Non-pigmented ciliary epithelial cell (primary cell): ENCODE measurements at regions not wholly inside any gene's neighbourhood (a gene's known extent, or its start where the extent isn't known, plus 50 kb on each side); places are given as distances from the start of the nearest gene placed in this dataset.
"Not testable (repeated sequence)": the region's sequence is repeated elsewhere in the genome, so short reads cannot be mapped to it uniquely, and the experiment has no call there.

Source experiments
- DNase-seq: peaks from one replicate; pipeline ENCODE4 v3.0.0-alpha.2; 2010; ENCODE audit warnings: low read depth

DNA sequence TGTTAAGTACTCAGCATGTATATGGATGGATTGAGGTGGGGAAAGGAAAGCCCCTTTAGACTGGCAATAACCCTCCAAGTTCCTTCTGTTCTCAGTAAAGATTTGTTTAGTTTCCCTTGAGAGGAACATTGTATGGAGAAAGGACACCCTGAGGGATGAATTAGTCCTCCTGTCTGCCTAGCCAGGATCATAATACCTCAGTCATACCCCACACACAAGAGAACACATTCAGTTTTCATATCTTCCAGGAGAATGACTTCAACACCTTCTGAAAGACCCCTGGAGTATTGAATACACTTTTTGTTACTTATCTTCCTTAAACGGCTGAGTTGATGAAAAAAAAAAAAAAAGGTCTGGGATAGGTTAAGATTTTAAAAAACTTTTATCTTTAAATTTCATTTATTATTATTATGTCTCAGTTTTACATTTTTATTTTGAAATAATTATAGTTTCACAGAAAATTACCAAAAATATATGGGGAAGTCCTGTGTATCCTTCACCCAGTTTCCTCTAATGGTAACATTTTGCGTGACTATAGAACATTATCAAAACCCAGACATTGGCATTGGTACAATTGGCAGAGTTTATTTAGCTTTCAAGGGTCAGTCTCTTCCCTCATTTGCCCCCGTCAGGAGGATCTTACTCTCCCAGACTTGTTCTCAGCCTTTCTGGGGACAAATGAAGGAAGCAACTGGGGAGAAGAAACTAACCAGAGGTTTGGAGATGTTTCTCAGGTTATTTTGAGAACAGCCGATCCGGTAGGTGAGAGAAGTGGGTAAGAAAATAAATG, 88.0 kb downstream of the ACTBL2 start:
- DNase-seq: no peak

DNA sequence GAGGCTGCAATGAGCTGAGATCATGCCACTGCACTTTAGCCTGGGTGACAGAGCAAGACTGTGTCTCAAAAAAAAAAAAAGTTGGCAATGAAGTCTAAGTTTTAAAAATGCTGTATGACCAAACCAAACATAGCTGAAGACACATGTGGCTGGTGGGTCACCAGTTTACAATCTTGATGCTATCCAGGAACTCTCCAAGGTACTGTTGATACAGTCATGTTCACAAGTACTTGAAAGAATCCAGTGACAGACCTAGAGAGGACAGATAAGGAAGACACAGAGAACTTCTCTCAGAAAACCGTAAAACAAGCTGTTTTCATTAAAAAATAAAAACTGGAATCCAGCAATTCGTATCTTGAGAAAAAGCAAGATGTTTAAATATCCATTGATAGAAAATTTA, 95.7 kb downstream of the ACTBL2 start:
- DNase-seq: no peak

DNA sequence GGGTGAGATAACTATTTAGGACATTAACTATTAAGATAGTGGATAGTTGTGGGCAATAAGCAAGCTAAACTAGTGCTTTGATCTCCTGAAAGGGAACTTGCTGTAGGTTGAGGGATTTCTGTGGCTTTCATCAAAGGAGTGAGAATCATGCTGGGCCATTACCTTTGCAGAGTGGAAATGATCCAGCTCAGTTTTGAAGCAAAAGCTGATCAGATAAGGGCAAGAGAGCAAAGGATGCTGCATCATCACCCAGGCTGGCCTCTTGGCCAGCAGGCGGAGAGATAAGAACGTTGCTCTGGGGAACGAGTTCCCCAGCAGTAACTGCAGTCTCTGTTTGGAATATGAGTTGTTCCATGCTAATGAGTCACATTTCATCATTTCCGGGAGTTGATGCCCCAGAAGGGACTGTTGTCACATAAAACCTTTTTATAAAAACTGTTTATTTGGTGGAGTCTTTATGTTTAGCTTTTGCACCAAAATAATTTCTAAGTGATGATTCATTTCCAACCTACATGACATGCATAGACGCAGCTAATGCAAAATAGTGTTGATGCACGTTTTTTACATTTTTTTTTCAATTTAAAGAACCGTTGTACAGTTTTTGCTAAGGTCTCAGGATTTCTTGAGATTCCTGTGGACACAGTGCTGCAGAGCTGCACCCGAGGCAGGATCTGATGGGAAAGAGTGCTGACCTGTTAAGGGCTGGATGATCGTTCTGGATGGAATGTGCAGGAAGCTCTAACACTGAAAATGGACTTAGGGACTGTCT, 99.3 kb downstream of the ACTBL2 start:
- DNase-seq: peak; percentile 73

DNA sequence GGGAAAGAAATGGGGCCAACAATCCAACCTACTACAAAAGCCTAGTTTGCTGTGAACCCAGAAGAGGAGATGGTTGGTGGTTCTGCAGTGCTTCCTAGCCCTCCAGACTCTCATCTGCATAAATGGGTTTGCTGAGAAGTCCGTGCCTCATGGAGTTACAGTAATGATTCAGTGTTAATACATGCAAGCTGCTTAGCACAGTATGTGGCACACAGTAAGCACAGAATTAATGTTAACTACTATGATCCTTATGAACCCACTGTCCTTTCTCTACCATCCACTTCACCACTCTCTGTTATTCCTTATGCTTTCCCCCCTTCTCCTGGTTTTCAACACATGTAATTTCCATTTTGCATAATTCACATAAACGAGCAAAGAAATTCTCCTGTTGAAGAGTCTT, 100.0 kb downstream of the ACTBL2 start:
- no peak for DNase-seq

DNA sequence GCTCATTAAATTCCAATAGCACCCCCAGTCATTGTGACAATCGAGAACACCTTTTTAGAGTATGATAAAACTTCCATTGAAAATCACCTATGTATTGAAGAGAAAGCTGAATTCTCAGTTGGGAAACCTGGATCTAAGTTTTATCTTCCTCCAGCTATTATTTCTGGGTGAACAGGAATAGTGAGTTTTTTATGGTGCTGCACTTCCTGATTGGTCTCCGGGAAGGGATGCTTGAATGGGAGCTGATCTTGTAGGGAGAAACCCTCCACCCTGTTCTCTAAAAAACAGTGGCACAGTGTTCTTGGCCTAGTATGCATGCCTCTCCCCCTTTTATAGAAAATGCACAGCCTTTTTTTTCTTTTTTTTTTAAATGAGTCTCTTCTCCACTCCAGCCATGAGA, 112.2 kb downstream of the ACTBL2 start:
- DNase-seq: no peak

DNA sequence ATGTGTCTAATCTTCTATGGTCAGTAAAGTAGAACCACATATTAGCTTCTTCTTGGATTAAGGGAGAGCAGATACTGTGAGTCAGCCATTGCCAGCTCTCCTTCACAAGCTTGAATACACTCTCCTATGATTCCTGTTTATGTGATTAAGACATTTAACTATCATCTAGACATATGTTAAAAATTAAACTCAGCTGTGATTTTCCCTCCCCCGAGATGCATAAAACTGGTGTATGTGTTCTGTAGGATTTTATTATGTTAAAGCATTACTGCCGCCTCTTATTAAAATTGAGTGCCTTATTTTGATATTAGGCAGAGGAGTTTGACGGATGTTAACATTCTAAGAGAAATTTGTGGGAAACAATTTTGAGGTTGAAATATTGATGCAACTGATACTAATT, 114.6 kb downstream of the ACTBL2 start:
- no peak for DNase-seq

DNA sequence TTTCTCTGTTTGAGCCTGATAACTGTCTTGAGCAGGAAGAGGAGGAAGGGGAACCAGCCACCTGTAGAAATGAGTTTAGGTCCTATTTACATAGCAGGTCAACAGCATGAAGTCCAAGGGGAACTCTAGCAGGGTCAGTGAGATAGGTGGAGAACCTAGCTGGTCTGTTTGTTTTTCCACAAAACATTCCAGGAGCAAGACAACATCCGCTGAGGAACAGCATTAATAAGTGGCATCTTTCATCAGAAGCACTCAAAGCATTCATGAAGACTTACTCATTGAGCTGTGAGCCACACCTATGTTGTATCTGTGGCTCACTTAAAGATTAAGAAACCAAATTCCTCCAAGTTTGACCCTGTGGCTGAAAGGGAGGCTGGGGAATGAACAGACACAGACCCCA, 115.9 kb downstream of the ACTBL2 start:
- no peak for DNase-seq

DNA sequence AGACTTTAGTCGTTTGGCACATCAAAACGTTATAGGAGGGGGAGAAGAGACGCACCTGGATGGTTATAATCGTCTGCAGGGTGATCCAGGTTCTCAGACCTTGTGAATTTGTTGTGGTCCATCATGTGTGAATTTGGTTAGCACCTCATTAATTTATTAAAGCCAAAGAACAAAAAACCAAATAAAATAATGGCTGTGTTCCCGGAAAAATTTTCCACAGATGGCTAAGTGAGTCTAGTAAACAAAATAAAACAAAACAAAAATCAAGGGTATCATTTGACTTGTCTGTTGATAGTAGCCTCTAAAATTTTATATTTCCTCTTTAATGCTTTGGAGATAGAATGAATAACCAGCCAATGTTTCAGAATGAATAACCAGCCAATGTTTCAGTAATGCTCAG, 119.7 kb downstream of the ACTBL2 start:
- DNase-seq: no peak

DNA sequence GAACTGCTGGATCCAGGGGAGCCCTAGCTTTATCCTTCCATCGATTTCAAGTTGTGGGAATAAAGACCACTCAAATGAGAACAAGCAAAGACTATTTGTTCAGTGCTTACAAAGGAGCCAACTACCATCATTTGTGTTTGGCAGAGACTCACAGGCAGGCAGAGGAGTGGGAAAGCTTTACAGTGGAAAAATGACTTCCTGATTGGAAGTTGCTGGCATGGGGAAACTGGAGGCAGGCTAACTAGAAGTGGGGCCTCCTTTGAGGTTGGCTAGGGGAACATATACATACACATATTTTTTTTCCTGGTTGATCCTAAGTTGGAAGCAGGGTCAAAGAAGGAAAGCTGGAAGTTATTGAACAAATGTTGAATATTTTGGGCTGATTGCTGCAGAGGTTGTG, 121.7 kb downstream of the ACTBL2 start:
- DNase-seq: no peak

DNA sequence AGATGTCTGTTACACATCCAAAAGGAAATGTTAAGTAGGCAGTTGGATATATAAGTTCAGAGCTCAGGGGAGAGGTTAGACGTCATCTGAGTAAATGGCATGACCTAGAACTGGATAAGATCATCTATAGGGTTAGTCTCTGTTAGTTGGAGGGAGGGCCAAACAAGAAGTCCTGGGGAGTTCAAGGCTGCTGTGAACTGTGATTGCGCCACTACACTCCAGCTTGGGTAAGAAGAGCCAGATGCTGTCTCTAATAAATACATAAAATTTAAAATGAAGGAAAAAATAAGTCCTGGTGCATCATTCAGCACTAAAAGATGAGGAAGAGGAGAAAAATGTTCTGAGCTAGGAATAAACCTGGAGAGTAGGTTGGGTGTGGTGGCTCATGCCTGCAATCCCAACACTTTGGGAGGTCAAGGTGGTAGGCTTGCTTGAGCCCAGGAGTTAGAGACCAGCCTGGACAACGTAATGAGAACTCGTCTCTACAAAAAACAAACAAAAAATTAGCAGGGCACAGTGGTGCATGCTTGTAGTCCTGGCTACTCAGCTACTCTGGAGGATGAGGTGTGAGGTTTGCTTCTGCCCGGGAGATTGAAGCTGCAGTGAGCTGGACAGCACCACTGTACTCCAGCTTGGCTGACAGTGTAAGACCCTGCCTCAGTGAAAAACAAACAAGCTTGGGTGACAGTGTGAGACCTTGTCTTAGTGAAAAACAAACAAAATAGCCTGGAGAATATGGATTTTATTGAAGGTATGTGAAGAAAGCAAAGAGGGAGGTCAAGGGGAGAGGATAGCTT, 123.6 kb downstream of the ACTBL2 start:
- DNase-seq: no peak

DNA sequence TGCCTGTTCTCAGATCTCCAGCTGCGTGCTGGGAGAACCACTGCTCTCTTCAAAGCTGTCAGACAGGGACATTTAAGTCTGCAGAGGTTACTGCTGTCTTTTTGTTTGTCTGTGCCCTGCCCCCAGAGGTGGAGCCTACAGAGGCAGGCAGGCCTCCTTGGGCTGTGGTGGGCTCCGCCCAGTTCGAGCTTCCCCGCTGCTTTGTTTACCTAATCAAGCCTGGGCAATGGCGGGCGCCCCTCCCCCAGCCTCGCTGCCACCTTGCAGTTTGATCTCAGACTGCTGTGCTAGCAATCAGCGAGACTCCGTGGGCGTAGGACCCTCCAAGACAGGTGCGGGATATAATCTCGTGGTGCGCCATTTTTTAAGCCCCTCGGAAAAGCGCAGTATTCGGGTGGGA, 125.8 kb downstream of the ACTBL2 start:
- DNase-seq: not testable (repeated sequence)

DNA sequence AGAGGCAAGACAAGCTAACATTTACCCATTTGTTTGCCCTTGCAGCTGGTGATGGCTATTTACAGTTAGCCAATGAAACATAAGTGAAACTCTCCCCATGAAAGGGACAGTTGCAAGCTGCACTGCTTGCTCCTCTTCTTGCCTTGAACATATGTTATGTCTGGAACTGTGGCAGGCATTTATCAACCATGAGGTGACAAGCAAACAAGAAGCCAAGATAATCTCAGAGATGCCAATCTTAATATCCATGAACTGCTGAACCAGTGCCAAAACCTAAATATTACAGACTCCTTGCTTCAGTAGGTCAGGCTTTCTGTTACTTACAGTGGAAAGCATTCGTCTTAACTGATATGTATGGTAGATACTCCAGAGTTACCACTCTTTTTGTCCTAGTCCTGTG, 133.4 kb downstream of the ACTBL2 start:
- DNase-seq: no peak

DNA sequence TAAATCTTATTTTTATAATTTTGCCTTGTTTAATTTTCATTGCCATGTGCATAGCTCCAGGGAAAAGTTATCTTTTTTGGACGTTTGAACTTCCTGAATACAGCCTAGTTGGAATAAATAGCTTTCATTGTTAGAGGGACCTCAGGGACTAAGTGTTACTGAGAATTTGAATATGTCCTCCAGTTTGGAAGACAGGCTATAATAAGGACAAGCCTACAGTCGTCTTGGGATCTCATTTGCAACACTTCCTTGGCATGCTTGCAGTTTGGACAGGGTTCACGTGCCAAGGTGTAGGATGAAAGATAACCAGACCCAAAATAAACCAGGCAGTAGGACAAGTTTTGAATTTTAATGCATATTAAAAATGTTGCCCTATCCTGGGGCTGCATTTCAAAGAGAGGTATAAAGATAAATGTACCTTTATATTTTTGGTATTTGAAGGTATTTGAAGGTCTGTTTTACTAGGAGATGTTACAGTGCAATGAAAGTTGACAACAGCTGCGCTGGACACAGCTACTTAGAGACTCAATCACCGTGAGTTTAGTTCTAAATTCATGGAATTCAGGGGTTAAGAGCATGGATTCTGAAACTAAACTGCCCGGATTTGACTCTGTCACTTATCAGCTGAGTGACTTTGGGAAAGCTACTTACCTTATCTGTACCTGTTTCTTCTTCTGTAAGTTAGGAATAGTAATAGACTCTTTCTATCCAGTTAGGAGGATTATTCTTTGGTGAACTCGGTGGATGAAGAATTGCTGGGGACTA, 134.1 kb downstream of the ACTBL2 start:
- DNase-seq: no peak

DNA sequence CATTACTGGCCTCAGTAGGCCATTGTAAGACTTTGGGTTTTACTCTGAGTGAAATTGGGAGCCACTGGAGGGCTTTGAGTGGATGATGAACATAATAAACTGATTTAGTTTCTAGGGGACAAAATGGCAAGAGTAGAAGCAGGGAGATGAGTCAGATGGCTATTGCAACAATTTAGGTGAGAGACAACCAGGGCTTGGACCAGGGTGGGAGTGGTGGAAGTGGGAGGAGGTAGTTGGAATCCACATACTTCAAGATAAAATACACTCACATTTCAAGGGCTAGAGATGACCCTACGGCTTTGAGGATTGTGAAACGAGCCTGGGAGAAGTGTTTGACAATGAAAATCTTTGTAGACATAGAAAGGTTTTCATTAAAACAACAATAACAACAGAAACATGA, 136.3 kb downstream of the ACTBL2 start:
- DNase-seq: no peak

DNA sequence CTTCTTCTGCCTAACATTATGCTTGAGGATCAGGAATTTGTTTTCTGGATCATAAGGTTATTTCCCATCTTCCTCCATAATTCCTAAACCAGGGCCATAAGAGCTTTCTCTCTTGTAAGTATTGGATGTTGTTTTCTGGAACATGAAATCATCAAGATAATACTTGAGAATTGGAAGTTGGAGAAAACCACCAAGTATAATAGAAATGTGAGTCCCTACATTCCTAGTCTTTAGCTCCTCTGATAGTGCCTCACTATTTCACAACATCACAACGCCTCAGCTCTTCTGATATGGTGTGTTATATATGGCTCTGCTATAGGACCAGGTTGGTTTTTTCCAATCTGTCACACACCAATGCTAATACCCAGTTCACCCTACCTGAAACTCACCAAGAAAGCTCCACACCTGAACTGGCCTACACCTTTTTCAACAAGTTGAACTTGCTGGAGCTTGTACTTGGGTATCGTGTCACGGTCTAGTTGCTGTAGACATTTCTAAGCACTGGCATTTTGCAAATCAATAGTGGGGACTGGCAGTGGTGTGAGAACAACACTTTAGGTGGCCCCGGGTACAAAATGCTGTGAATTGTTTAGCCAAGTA, 141.1 kb downstream of the ACTBL2 start:
- no peak for DNase-seq

DNA sequence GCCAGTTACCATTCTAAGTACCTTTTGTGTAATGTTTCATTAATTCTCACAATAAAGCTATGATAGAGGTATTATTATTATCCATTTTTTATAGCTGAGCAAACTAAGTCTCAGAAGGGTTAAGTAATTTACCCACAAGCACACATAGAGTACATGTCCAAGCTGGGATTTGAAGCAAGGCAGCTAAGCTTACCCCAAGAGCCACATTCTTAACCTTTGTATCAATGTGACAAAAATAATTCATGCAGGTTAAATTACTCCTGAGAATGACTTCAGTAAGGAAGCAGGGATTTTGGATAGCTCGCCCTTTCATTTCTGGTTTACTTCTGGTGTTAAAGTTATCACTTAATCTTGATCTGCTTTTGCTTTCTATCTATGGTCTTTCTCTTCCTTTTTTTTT, 141.9 kb downstream of the ACTBL2 start:
- no peak for DNase-seq

DNA sequence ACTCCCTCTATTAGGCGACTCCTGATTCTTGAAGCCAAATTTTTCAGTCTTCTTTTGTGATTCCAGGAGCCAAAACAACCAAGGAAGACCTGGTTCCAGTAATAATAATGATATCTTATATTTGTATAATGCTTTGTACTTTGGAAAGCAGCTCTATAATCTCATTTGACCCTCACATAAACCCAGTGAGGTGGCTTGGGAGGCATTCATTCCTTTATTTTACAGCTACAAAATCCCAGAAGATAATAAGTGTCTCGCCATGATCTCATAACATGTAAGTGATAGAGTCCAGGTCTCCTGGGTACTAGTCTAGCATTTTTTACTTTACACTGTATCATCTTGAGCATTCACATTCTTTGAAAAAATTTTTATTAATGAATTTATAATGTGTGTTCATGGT, 143.1 kb downstream of the ACTBL2 start:
- no peak for DNase-seq

DNA sequence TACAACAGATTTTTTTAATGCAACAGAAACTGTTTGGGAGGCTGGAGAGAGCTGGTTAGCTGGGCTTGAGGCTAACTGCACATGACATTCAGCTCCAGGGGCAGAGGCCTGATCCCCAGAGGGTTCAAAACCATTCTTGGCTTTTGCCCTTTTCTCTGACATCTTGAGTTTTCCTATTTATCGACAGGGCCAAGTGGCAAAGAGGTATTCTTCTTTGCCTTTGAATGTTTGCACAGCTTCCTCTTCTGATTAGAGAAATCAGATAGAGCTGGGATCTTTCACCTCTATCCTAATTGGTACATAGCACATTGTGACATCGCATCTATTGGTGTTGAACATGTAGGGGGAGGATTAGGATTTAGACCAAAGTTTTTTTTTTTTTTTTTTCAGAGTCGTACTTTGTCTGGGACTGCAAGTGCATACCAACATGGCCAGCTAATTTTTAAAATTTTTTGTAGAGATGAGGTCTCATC, 143.7 kb downstream of the ACTBL2 start:
- no peak for DNase-seq

DNA sequence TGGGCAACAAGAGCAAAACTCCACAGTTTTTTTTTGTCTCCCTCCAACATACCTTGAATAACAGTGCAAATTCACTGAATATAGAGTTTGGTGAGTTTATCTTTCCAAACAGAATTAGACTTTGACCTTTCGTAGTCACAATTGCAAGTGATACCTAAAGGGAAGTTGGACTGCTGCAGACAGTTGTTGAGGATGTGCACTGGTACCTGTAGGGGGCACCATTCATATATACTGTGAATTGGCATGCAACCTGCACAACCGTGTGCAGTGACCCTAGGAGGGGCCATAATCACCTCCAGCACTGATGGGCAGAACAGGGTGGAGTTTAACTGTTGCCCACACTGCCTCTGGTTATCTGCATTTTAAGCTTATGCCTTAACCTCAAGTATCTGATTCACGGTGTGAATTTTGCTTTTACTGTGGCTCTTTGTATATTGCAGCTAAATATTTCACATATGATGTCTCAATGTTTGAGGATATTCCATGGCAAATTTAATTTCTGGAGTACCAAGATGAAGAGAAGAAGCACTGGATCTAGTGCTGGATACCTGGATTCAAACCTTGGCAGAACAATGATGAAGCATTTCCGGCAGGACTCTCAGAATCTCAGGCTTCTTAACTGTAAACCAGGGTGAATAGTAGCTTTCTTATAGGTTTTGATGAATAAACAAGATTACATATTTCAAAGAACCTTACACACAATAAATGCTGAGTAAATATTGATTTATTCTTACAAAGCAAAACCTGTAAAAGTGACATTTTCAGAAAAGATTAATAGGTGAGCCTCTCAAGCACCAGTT, 144.3 kb downstream of the ACTBL2 start:
- DNase-seq: no peak

DNA sequence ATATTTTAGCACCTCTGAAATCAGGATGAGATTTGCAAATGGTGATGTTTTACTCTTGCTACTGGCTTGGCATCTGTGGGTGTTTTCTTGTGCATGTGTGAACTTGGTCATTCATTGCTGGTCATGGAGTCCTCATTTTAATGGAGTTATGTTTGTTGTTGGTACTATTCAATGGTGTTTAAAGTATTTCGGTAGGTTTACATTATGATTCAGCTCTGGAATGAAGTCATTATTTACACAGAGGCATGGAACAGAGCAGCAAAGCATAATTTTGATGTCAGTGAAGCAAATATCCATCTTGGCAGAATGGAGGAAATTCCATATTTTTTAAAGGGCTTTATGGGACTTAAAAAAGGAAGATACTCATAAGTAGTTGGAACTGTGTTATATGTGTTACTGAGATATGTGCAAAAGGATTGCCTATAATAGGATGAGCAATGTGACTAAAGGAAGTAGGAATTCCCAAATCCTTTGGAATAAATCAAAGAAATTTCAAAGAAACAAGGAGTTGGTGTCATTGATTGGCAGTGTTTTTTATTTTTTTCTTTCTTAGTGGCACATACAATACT, 147.4 kb downstream of the ACTBL2 start:
- DNase-seq: peak; percentile 53
